Inflammatory macrophage treated with lipopolysaccharide for 4 hours (primary cell): ENCODE measurements at regions not wholly inside any gene's neighbourhood (a gene's known extent, or its start where the extent isn't known, plus 50 kb on each side); places are given as distances from the start of the nearest gene placed in this dataset.
"Not testable (repeated sequence)": the region's sequence is repeated elsewhere in the genome, so short reads cannot be mapped to it uniquely, and the experiment has no call there.

Source experiments
- DNase-seq: peaks from one replicate; pipeline ENCODE4 v3.0.0-alpha.2; 2020

DNA sequence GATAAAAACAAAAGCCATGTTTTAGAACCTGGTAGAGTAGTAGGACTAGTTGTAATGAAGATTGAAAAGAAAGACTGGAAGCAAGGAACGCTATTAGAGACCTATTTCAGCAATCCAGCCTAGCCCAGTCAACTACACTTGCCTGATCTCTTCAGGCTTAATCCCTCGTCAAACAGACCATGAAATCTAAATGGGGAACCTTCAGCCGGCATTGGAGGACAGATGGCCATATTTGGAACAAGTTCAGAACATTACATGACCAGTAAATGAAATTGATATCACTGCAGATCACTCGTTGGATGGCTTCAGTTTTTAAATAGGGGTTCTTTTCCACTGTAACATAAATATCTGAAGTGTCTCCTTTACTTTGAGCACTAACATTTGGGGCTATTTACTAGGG, 84.8 kb upstream of the WDR44 start:
- DNase-seq = no peak

DNA sequence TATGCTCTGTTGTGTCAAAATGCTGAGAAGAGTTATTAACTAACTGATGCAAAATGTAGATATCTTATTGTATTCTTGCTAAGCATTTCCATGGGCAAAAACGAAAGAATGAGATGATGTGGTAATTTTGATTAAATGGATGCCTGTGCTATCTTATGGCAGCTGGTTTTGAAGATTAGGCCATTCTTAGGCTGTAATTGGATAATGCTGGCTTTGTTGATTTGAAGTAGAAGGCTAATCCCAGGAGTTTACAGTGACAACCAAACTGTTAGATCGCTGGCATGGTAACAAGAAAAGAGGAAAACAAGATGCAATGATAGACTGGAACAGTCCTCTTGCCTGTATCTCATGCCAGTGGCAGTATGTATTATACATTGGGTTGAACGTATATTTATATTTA, 74.1 kb upstream of the WDR44 start:
- DNase-seq = no peak

GRCh38 chrX:118272242-118272641, 73.7 kb upstream of the WDR44 start:
- DNase-seq = peak; percentile 45

GRCh38 chrX:118286066-118286762, 59.7 kb upstream of the WDR44 start:
- DNase-seq = no peak

GRCh38 chrX:118295818-118296217, 50.1 kb upstream of the WDR44 start:
- not testable (repeated sequence) for DNase-seq
